Gastrocnemius medialis (tissue), 4 donors: ENCODE measurements at regions not wholly inside any gene's neighbourhood (a gene's known extent, or its start where the extent isn't known, plus 50 kb on each side); places are given as distances from the start of the nearest gene placed in this dataset.

Experiments used
- POLR2A ChIP-seq, 2 donors: fragments of 450-650 bp; IDR thresholded peaks; one replicate each; pipeline ENCODE4 v1.6.1; 2017; ENCODE audit warnings: antibody characterized with exemption in 2 of 2, mild to moderate bottlenecking in 2 of 2, moderate library complexity in 2 of 2
- TF ChIP-seq, protein P1 (sequence below), 5 experiments: fragments of 450-650 bp in 3 of 5; fragments of 200-600 bp in 2 of 5; sonication (generic) in 2 of 5; IDR thresholded peaks in 4 of 5; conservative IDR thresholded peaks in 1 of 5; 1 replicate in 4 of 5; 2 replicates in 1 of 5; pipeline ENCODE4 v1.5.1; 2016 to 2019; ENCODE audit warnings: antibody characterized with exemption in 5 of 5, mild to moderate bottlenecking in 3 of 5, moderate library complexity in 3 of 5

DNA sequence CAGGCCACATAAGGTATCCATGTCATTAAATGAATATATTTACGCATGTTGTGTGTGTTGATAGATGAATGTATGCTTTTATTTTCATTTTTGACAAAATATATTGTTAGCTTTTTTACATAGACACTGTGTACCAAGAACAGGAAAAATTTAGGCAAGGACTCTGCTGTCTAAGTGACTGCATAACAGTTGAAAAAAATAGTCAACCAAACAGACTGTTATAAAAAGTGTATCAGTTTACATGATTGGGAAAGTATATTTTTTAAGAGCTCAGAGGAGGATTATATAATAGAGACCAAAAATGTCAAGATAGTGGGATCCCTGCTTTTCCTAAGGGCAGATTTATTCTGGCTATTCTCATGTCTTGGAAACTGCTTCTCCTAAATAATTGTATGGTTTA, 858.0 kb downstream of the SLITRK1 start:
- TF ChIP-seq, protein P1, sequence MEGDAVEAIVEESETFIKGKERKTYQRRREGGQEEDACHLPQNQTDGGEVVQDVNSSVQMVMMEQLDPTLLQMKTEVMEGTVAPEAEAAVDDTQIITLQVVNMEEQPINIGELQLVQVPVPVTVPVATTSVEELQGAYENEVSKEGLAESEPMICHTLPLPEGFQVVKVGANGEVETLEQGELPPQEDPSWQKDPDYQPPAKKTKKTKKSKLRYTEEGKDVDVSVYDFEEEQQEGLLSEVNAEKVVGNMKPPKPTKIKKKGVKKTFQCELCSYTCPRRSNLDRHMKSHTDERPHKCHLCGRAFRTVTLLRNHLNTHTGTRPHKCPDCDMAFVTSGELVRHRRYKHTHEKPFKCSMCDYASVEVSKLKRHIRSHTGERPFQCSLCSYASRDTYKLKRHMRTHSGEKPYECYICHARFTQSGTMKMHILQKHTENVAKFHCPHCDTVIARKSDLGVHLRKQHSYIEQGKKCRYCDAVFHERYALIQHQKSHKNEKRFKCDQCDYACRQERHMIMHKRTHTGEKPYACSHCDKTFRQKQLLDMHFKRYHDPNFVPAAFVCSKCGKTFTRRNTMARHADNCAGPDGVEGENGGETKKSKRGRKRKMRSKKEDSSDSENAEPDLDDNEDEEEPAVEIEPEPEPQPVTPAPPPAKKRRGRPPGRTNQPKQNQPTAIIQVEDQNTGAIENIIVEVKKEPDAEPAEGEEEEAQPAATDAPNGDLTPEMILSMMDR (IDR thresholded peaks at IDR 0.05 in 4 of 5, conservative IDR thresholded peaks at IDR 0.05 in 1 of 5), result no peak
- TF ChIP-seq POLR2A (IDR thresholded peaks at IDR 0.05), result no peak
